ENCODE measurements at regions not wholly inside any gene's neighbourhood (a gene's known extent, or its start where the extent isn't known, plus 50 kb on each side); places are given as distances from the start of the nearest gene placed in this dataset.
"Not testable (repeated sequence)": the region's sequence is repeated elsewhere in the genome, so short reads cannot be mapped to it uniquely, and the experiment has no call there.

- no peak overlapping the region for H3K4me3 ChIP-seq (ENCODE audit: low read length)
- no peak for DNase-seq (ENCODE audit: low read depth)
- TF ChIP-seq, protein P1, sequence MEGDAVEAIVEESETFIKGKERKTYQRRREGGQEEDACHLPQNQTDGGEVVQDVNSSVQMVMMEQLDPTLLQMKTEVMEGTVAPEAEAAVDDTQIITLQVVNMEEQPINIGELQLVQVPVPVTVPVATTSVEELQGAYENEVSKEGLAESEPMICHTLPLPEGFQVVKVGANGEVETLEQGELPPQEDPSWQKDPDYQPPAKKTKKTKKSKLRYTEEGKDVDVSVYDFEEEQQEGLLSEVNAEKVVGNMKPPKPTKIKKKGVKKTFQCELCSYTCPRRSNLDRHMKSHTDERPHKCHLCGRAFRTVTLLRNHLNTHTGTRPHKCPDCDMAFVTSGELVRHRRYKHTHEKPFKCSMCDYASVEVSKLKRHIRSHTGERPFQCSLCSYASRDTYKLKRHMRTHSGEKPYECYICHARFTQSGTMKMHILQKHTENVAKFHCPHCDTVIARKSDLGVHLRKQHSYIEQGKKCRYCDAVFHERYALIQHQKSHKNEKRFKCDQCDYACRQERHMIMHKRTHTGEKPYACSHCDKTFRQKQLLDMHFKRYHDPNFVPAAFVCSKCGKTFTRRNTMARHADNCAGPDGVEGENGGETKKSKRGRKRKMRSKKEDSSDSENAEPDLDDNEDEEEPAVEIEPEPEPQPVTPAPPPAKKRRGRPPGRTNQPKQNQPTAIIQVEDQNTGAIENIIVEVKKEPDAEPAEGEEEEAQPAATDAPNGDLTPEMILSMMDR (conservative IDR thresholded peaks at IDR 0.05; ENCODE audit: low read depth, low read length) = no peak
Measured at GRCh38 chr7:4519819-4520520, 162.1 kb upstream of the FOXK1 start.

GRCh38 chr7:4523219-4523618, 158.9 kb upstream of the FOXK1 start:
- TF ChIP-seq, protein P1 (conservative IDR thresholded peaks at IDR 0.05; ENCODE audit: low read depth, low read length) = no peak
- no peak for DNase-seq (ENCODE audit: low read depth)
- H3K4me3 ChIP-seq (ENCODE audit: low read length) = no peak overlapping the region

GRCh38 chr7:4523873-4524272, 158.2 kb upstream of the FOXK1 start:
- H3K4me3 ChIP-seq (ENCODE audit: low read length) = no peak overlapping the region
- TF ChIP-seq, protein P1 (conservative IDR thresholded peaks at IDR 0.05; ENCODE audit: low read depth, low read length) = no peak
- no peak for DNase-seq (ENCODE audit: low read depth)

GRCh38 chr7:4525884-4526283, 156.2 kb upstream of the FOXK1 start:
- H3K4me3 ChIP-seq (ENCODE audit: low read length) = no peak overlapping the region
- no peak for DNase-seq (ENCODE audit: low read depth)
- TF ChIP-seq, protein P1 (conservative IDR thresholded peaks at IDR 0.05; ENCODE audit: low read depth, low read length) = no peak

- no peak for DNase-seq (ENCODE audit: low read depth)
- TF ChIP-seq, protein P1 (conservative IDR thresholded peaks at IDR 0.05; ENCODE audit: low read depth, low read length) = no peak
- no peak overlapping the region for H3K4me3 ChIP-seq (ENCODE audit: low read length)
Measured at GRCh38 chr7:4527988-4528636, 154.0 kb upstream of the FOXK1 start.

- H3K4me3 ChIP-seq (ENCODE audit: low read length) = no peak overlapping the region
- TF ChIP-seq, protein P1 (conservative IDR thresholded peaks at IDR 0.05; ENCODE audit: low read depth, low read length) = no peak
- DNase-seq (ENCODE audit: low read depth) = no peak
Measured at GRCh38 chr7:4531236-4531635, 150.9 kb upstream of the FOXK1 start.

DNA sequence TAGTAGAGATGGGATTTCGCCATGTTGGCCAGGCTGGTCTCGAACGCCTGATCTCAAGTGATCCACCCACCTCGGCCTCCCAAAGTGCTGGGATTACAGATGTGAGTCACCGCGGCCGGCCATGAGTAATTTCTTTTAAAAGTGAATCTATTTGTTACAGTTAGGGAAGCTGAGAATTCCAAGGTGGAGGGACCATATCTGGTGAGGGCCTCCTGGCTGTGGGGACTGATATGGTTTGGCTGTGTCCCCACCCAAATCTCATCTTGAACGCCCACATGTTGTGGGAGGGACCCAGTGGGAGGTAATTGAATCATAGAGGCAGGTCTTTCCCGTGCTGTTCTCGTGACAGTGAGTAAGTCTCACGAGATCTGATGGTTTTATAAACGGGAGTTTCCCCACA, 148.8 kb upstream of the FOXK1 start:
- H3K4me3 ChIP-seq (ENCODE audit: low read length); DNase-seq (ENCODE audit: low read depth): not testable (repeated sequence)

Data from retinal pigment epithelial cell (primary cell).